Skeletal muscle satellite cell (primary cell): ENCODE measurements at regions not wholly inside any gene's neighbourhood (a gene's known extent, or its start where the extent isn't known, plus 50 kb on each side); places are given as distances from the start of the nearest gene placed in this dataset.

Experiments
- H3K27me3 ChIP-seq: 2 replicates; pipeline ENCODE4 v1.7.0; 2013; ENCODE audit warnings: low read length; ENCODE audit not compliant: control insufficient read depth, insufficient read depth
- H3K36me3 ChIP-seq: 2 replicates; pipeline ENCODE4 v1.7.0; 2013; ENCODE audit warnings: mild to moderate bottlenecking, control low read depth, low read length; ENCODE audit not compliant: insufficient read depth
- H3K4me1 ChIP-seq: 2 replicates; pipeline ENCODE4 v1.7.0; 2013; ENCODE audit warnings: low read length; ENCODE audit not compliant: control insufficient read depth, insufficient read depth
- H3K4me2 ChIP-seq: 2 replicates; pipeline ENCODE4 v1.7.0; 2013; ENCODE audit warnings: mild to moderate bottlenecking, low read length
- H3K4me3 ChIP-seq: 2 replicates; pipeline ENCODE4 v1.7.0; 2013; ENCODE audit warnings: low read length
- H3K9ac ChIP-seq: 2 replicates; pipeline ENCODE4 v1.7.0; 2013; ENCODE audit warnings: mild to moderate bottlenecking, low read depth, low read length, moderate library complexity
- H3K9me3 ChIP-seq: replicated peaks from 2 replicates; pipeline ENCODE4 v1.7.0; 2013; ENCODE audit warnings: mild to moderate bottlenecking, control low read depth, low read length

GRCh38 chr4:23290656-23291055 is 597.9 kb downstream of the GBA3 start:
- Histone ChIP-seq H3K27me3 (no peaks in the 10 kb centered on the region), H3K4me1 (no peaks in the 10 kb centered on the region)

DNA sequence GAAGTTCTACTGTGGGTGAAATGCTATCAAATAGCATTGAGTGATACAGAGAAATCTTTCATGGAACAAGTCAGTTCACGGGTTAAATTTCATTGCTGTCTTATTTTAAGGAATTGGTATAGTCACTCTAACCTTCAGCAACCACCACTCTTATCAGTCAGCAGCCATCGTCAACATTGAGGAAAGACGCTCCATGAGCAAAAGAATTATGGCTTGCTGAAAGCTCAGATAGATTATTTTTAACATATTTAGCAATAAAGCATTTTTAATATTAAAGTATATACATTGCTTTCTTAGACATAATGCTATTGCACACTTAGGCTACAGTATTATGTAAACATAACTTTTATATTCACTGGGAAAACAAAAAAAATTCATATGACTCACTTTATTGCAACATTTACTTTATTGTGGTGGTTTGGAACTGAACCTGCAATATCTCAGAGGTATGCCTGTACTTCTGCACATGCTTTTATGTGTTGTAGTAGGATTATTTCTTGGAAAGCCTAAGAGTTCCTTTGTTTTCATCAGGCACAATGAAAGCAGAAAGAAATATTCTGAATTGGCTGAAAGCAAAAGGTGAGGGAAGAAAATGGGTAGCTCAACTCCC is 586.7 kb downstream of the GBA3 start:
- H3K4me1 ChIP-seq: peaks cover 3% of the 10 kb centered on the region
- no peak overlapping the region for H3K9ac ChIP-seq
- H3K4me3 ChIP-seq: no peak overlapping the region
- H3K4me2 ChIP-seq: no peak overlapping the region
- no peaks in the 10 kb centered on the region for H3K36me3 ChIP-seq
- no peaks in the 10 kb centered on the region for H3K9me3 ChIP-seq
- no peaks in the 10 kb centered on the region for H3K27me3 ChIP-seq

More at GRCh38 chr4:23290656-23291055, 597.9 kb downstream of the GBA3 start:
- H3K9me3 ChIP-seq: no peaks in the 10 kb centered on the region
- no peaks in the 10 kb centered on the region for H3K36me3 ChIP-seq
- H3K4me3 ChIP-seq: no peak overlapping the region
- no peak overlapping the region for H3K9ac ChIP-seq
- no peak overlapping the region for H3K4me2 ChIP-seq

DNA sequence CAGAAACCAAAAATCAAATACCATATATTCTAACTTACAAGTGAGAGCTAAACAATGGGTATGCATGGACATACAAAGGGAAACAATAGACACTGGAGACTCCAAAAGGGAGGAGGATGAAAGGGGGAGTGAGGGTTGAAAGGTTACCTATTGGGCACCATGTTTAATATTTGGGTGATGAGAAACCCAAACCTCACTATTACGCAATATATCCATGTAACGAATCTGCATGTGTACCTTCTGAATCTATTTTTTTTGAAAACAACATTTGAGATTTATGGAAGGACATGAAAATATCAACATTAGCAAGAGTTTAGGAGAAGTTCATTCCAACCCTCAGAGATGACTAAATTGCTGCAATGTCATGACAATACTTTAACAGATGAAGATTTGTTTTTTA is 586.1 kb downstream of the GBA3 start:
- Histone ChIP-seq H3K36me3 (no peaks in the 10 kb centered on the region), H3K4me2 (no peak overlapping the region), H3K9ac (no peak overlapping the region), H3K4me1 (peaks cover 3% of the 10 kb centered on the region), H3K27me3 (no peaks in the 10 kb centered on the region), H3K4me3 (no peak overlapping the region), H3K9me3 (no peaks in the 10 kb centered on the region)

GRCh38 chr4:23276076-23276475 is 583.3 kb downstream of the GBA3 start:
- H3K36me3 ChIP-seq: no peaks in the 10 kb centered on the region
- no peak overlapping the region for H3K4me2 ChIP-seq
- H3K4me3 ChIP-seq: no peak overlapping the region
- no peak overlapping the region for H3K9ac ChIP-seq
- peaks cover 3% of the 10 kb centered on the region for H3K4me1 ChIP-seq
- H3K27me3 ChIP-seq: no peaks in the 10 kb centered on the region
- no peaks in the 10 kb centered on the region for H3K9me3 ChIP-seq

- H3K4me2 ChIP-seq: no peak overlapping the region
- no peaks in the 10 kb centered on the region for H3K4me1 ChIP-seq
- no peak overlapping the region for H3K9ac ChIP-seq
- H3K9me3 ChIP-seq: no peaks in the 10 kb centered on the region
- H3K4me3 ChIP-seq: no peak overlapping the region
- no peaks in the 10 kb centered on the region for H3K36me3 ChIP-seq
- H3K27me3 ChIP-seq: peaks cover 4% of the 10 kb centered on the region
Measured at GRCh38 chr4:23269566-23269965, 576.8 kb downstream of the GBA3 start.

GRCh38 chr4:23268072-23268771 is 575.5 kb downstream of the GBA3 start:
- Histone ChIP-seq H3K27me3 (peaks cover 5% of the 10 kb centered on the region), H3K9ac (no peak overlapping the region), H3K36me3 (no peaks in the 10 kb centered on the region), H3K4me2 (no peak overlapping the region), H3K4me3 (no peak overlapping the region), H3K4me1 (no peaks in the 10 kb centered on the region), H3K9me3 (no peaks in the 10 kb centered on the region)

DNA sequence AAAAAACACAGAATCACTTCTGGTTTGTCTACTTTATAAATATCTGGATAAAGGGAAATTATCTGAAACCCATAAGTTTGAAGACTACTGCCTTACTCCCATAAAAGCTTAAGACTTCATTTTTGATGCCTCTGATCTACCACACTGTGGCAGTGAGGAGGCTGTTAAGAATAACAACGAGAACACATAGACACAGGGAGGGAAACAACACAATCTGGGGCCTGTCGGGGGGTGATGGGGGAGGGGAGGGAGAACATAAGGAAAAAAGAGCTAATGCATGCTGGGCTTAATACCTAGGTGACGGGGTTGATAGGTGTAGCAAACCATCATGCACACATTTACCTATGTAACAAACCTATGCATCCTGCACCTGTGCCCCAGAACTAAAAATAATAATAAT is 573.7 kb downstream of the GBA3 start:
- no peak overlapping the region for H3K4me3 ChIP-seq
- no peaks in the 10 kb centered on the region for H3K9me3 ChIP-seq
- no peak overlapping the region for H3K4me2 ChIP-seq

DNA sequence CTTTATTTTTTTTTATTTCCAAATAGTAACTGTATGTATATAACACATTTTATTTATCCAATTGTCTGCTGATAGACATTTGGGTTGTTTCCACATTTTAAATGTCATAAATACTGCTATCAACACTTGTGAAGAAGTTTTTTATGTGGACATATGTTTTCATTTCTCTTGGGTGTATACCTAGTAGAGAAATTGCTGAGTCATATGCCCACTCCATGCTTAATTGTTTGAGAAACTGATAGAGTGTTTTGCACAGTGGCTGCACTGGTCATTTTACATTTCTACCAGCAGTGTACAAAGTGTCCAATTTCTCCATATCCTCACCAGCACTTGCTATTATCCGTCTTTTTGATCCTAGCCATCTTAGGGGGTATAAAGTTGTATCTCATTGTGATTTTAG is 567.8 kb downstream of the GBA3 start:
- Histone ChIP-seq H3K36me3 (no peaks in the 10 kb centered on the region), H3K4me1 (no peaks in the 10 kb centered on the region), H3K4me3 (no peak overlapping the region), H3K9ac (no peak overlapping the region), H3K27me3 (peaks cover 5% of the 10 kb centered on the region), H3K9me3 (no peaks in the 10 kb centered on the region), H3K4me2 (no peak overlapping the region)

More for the DNA sequence above, 573.7 kb downstream of the GBA3 start:
- Histone ChIP-seq H3K9ac (no peak overlapping the region), H3K27me3 (peaks cover 5% of the 10 kb centered on the region), H3K36me3 (no peaks in the 10 kb centered on the region), H3K4me1 (no peaks in the 10 kb centered on the region)

DNA sequence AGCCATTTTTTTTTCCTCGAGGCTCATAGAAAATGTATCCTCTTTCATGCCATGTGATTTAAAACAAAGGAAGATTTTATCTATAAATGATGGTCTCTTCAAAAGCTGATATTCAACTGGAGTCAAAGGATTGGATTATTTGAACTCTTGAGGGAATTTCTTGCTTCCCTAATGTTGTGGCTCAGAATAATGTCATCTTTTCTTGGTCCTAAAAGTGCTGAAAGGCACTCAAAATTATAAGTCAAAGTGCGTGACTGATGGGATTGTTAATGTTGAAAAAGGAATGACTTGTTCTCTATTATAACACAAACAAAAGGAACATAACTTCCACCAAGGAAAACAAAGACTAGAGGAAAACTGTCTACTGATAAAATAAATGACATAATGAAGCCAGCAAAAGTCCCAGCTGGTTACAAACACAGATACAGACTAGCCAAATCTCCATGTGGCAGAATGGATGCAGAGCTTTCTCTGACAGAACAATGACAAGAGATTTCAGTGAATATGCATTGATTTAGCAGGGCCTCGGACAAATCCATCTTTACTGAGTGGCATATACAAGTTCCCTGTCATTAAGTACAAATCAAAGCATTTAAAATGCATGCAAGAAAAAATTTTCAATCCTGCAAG is 552.6 kb downstream of the GBA3 start:
- no peaks in the 10 kb centered on the region for H3K36me3 ChIP-seq
- H3K9me3 ChIP-seq: no peaks in the 10 kb centered on the region
- H3K9ac ChIP-seq: no peak overlapping the region
- no peak overlapping the region for H3K4me2 ChIP-seq
- no peak overlapping the region for H3K4me3 ChIP-seq
- no peaks in the 10 kb centered on the region for H3K27me3 ChIP-seq
- no peaks in the 10 kb centered on the region for H3K4me1 ChIP-seq

DNA sequence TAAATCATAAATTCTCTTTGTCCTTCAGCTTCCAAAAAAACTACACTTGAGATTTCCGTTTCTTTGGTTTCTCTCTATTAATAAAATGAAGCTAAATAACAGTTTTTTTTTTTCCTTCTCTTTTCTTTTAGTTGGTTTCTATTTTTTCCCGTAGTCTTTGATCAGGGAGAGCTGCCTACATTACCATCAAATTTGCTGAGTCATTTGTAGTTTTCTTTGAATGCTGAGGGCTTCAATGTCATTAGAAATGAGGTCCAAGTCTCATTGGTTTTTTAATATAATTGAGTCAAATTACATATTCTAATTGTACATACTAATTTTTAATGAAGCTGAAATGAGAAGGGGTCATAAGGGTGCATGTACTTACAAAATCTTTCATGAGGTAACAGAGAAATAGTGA is 550.2 kb downstream of the GBA3 start:
- Histone ChIP-seq H3K36me3 (no peaks in the 10 kb centered on the region), H3K9me3 (no peaks in the 10 kb centered on the region), H3K27me3 (no peaks in the 10 kb centered on the region), H3K4me3 (no peak overlapping the region), H3K9ac (no peak overlapping the region), H3K4me2 (no peak overlapping the region), H3K4me1 (no peaks in the 10 kb centered on the region)

- Histone ChIP-seq H3K9ac (no peak overlapping the region), H3K4me3 (no peak overlapping the region), H3K27me3 (no peaks in the 10 kb centered on the region), H3K36me3 (no peaks in the 10 kb centered on the region), H3K9me3 (no peaks in the 10 kb centered on the region), H3K4me1 (no peaks in the 10 kb centered on the region), H3K4me2 (no peak overlapping the region)
Measured at GRCh38 chr4:23241408-23241807, 548.7 kb downstream of the GBA3 start.

DNA sequence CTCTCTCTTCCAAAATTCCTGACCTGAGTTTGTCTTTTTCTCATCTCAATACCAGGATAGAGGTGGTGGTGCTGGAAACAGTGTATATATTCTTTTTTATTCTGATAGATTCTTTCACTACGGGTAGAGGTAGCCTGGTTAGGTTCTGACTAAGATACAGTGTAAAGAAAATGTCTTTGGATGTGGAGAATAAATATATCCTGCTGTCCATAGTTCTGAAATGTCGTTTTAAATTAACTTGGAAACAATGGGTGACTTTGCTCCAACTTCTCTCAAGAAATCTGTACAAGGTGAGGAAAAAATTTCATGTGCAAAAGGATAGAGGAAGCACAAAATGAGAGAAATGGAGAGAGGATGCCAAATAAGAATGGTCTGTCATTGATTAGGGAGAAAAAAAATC is 546.1 kb downstream of the GBA3 start:
- no peak overlapping the region for H3K4me2 ChIP-seq
- no peaks in the 10 kb centered on the region for H3K4me1 ChIP-seq
- H3K4me3 ChIP-seq: no peak overlapping the region
- no peak overlapping the region for H3K9ac ChIP-seq
- no peaks in the 10 kb centered on the region for H3K9me3 ChIP-seq
- no peaks in the 10 kb centered on the region for H3K27me3 ChIP-seq
- H3K36me3 ChIP-seq: no peaks in the 10 kb centered on the region
